ENCODE measurements at regions not wholly inside any gene's neighbourhood (a gene's known extent, or its start where the extent isn't known, plus 50 kb on each side); places are given as distances from the start of the nearest gene placed in this dataset.

GRCh38 chr3:73319179-73319769, 257.8 kb downstream of the EBLN2 start:
- no peak for TF ChIP-seq CTCF (IDR thresholded peaks at IDR 0.05)
- TF ChIP-seq POLR2A (IDR thresholded peaks at IDR 0.05) = no peak
